DOHH2 (cell line): ENCODE measurements at regions not wholly inside any gene's neighbourhood (a gene's known extent, or its start where the extent isn't known, plus 50 kb on each side); places are given as distances from the start of the nearest gene placed in this dataset.

Source experiments
- CTCF ChIP-seq: fragments of 200-600 bp; sonication (generic); IDR thresholded peaks from one replicate; pipeline ENCODE4 v1.5.1; 2014; ENCODE audit warnings: antibody characterized with exemption, mild to moderate bottlenecking, low read depth, low read length; ENCODE audit not compliant: poor library complexity, severe bottlenecking
- EZH2phosphoT487 ChIP-seq: fragments of 200-600 bp; sonication (generic); IDR thresholded peaks from 2 replicates; pipeline ENCODE4 v1.6.1; 2017; ENCODE audit warnings: borderline replicate concordance, mild to moderate bottlenecking, antibody characterized with exemption, low read length, moderate library complexity, mixed read lengths

DNA sequence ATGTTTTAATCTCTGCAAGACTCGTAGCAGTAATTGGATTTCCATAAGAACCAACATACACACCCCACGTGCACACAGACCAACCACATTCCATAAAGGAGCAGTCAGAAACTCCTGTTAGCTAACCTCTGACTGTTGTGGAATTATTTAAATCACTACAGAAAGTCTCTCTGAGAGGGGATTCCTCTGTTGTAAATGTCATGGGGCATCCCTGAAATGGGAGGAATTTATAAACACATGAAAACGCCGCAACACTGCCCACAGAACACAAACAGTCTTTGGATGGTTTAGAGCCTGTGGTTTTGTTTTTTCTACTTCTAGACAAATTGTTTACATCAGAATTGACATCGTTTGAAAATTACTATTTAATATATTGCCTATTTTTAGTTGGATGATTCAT lies 740.1 kb upstream of the GRM7 start:
- TF ChIP-seq CTCF (no peak), EZH2phosphoT487 (no peak)
